Right ventricle myocardium inferior (tissue), 1 donor: ENCODE measurements at regions not wholly inside any gene's neighbourhood (a gene's known extent, or its start where the extent isn't known, plus 50 kb on each side); places are given as distances from the start of the nearest gene placed in this dataset.
"Not testable (repeated sequence)": the region's sequence is repeated elsewhere in the genome, so short reads cannot be mapped to it uniquely, and the experiment has no call there.

Experiments
- ATAC-seq: fragments of 200-7000 bp; cut with Tn5 transposase; one replicate; pipeline ENCODE4 v1.9.1; 2020; ENCODE audit warnings: mild to moderate bottlenecking, moderate library complexity
- DNase-seq: peaks from one replicate; pipeline ENCODE4 v3.0.0; 2021; ENCODE audit errors: missing footprints
- intact Hi-C: fragments of 100-400 bp; cut with DNase I; formaldehyde crosslinking; loops from one replicate; pipeline ENCODE4 v1.11.0; 2022
- donor health status: DM: no; HTN: yes; CAD: no; lungs with severe emphysema.

- intact Hi-C loops = no loop called here
- ATAC-seq (no peak), DNase-seq (no peak)
Observed at GRCh38 chr11:114912826-114913225, 234.5 kb downstream of the NXPE2 start.

GRCh38 chr11:114914231-114915005, 236.1 kb downstream of the NXPE2 start:
- ATAC-seq (no peak), DNase-seq (no peak)
- intact Hi-C loops = no loop called here

GRCh38 chr11:114915871-114916805, 237.8 kb downstream of the NXPE2 start:
- ATAC-seq = no peak
- DNase-seq = no peak
- intact Hi-C loops = no loop called here

- no peak for ATAC-seq
- DNase-seq = no peak
- intact Hi-C loops = no loop called here
Observed at GRCh38 chr11:114918286-114918685, 240.0 kb downstream of the NXPE2 start.

GRCh38 chr11:114921697-114922096, 243.4 kb downstream of the NXPE2 start:
- DNase-seq = no peak
- intact Hi-C loops = no loop called here
- no peak for ATAC-seq

GRCh38 chr11:114924042-114924441, 245.7 kb downstream of the NXPE2 start:
- intact Hi-C loops = no loop called here
- no peak for ATAC-seq
- no peak for DNase-seq

- intact Hi-C loops = no loop called here
- no peak for DNase-seq
- no peak for ATAC-seq
Observed at GRCh38 chr11:114925591-114925990, 247.3 kb downstream of the NXPE2 start.

DNA sequence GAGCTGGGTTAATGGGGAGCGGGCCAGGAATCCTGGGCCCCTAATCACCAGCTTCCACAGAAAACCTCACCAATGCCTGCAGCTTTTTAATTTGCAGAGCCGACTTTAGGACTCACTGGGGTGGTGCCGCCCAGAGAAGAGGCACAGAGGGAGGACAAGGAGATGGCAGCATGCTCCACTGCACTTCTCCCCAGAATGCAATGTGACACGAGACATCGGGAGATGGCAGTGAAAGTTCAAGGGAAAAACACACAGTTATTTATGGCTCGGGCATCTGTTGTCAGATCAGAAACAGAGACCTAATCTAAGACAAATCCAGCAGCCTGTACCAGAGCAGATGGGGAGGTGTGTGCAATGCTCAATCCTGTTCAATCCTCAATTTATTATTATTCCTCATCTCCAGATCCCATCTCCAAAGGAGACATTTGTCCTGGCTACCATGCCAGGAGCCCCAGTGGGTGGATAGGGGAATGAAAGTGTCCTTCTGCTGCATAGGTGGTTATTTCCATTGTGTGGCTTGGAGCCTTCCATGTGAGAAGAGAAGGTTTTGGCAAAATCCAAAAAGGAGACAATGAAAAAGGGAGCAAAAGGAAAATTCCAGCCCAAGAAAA, 250.0 kb downstream of the NXPE2 start:
- intact Hi-C loops = no loop called here
- DNase-seq (no peak), ATAC-seq (no peak)

DNA sequence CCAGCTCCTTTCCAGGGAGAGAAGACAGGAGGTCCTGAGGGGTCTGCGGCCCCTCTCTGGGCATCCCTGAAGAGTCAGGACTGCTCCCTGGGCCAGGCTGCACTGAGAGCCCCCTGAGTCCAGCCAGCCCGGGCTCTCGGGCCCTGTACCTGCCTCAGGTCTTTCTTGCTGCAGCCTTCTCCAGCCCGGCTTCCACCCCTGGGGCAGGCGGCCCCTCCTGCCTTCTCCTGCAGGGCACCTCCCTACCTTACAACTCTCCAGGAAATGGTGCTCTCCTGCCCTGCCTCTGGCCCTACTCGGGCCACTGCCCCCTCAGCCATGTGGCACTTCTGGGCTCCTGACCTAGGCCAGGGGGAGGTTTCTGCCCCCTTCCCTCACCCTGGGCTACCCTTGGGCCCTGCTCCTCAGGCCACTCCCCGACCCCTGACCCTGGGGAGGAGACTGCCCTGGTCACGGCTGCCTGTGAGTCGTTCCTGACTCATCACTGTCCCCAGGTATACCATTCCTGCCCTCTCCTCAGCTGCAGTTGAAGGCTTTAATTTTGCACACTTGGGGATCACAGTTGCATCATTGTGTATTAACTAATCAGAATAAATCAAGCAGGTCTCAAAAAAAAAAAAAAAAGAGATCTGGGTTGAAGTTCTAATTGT, 251.1 kb downstream of the NXPE2 start:
- no peak for DNase-seq
- no peak for ATAC-seq
- intact Hi-C loops = no loop called here

DNA sequence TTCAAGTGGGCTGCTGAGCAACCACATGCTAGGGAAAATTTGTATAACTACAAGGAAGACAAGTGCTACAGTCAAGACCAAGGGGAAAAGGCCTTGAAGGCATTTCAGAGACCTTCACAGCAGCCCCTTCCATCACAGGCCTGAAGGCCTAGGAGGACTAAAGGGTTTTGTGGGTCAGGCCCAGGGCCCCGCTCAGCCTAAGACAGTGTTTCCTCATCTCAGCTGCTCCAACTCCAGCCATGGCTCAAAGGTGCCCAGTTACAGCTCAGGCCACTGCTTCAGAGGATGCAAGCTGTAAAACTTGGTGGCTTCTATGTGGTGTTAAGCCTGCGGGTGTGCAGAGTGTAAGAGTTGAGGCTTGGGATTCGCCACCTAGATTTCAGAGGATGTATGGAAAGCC, 260.5 kb downstream of the NXPE2 start:
- ATAC-seq (no peak), DNase-seq (no peak)
- intact Hi-C loops = no loop called here

DNA sequence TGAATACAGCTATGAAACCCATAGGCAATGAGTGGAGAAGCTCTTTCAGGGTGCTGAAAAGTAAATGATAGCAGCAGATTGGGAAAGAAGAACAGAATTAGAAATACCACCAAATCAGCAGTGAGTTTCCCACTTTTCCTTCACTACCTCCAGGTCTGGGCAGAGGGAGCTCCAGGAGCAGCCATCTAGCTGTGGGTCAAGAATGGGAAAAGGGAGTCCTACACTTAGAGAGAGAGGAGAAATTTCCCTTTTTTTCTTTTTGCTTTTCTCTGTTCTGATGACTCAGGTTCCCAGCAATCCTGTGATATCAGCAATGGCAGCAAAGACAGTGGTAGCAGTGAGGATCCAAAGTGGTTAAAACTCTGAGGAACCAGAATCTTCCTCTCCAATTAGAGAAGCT, 263.9 kb downstream of the NXPE2 start:
- intact Hi-C loops = no loop called here
- DNase-seq = no peak
- no peak for ATAC-seq

- ATAC-seq = no peak
- no peak for DNase-seq
- intact Hi-C loops = no loop called here
Observed at GRCh38 chr11:114949614-114950351, 271.5 kb downstream of the NXPE2 start.

DNA sequence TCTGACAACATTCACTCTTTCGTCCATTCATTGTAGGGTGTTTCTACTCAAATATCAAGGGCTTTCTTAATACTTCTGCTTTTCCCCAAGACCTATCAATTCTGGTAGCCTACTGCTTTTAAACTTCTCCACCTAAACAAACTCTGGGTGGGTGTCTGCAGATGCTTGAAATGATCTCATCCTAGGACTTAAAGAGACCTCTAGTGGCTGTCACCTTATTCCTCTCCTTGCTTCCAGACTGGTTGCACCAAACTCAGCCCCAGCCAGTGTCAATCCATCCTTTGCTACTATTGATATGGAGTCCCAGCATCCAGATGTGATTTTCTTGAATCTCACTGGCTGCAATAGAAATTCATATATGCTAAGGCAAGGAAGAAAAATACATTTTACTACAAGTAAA, 274.7 kb downstream of the NXPE2 start:
- ATAC-seq (no peak), DNase-seq (no peak)
- intact Hi-C loops = loop anchor here (1.0 kb wide), 1 partner anchor 179 kb away; no protein-coding TSS in a partner anchor

- DNase-seq (no peak), ATAC-seq (no peak)
- intact Hi-C loops = no loop called here
Observed at GRCh38 chr11:114955923-114956322, 277.6 kb downstream of the NXPE2 start.

GRCh38 chr11:114956566-114956965, 278.2 kb downstream of the NXPE2 start:
- DNase-seq = no peak
- intact Hi-C loops = no loop called here
- ATAC-seq = no peak

DNA sequence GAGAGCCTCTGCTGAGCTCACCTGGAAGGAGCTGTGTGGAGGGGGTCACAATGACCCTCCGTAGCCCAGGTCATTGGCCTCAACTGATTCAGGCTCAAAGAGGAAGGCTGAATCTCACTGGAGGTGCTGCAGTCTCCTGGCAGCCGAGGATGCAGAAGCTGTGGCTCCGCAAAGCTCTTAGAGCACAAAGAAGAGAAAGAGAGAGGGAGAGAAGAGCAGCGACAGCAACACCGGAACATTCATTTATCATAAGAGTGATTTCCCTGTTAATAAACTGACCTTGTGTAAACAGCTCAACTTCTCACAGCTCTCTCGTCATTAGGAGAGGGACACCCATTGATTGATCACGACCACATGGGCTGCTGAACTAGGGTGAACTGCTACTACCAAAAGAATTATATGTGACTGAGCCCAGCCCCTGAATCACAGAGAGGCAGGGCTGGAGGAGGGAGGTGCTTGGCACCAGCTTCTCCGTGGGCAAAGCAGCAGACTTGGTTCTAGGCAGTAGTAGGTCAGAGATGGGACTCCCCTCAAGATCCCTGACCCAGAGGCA, 281.7 kb downstream of the NXPE2 start:
- intact Hi-C loops = no loop called here
- DNase-seq = no peak
- no peak for ATAC-seq

- ATAC-seq, DNase-seq, intact Hi-C loops: not testable (repeated sequence)
Observed at GRCh38 chr11:114960819-114961218, 282.5 kb downstream of the NXPE2 start.

DNA sequence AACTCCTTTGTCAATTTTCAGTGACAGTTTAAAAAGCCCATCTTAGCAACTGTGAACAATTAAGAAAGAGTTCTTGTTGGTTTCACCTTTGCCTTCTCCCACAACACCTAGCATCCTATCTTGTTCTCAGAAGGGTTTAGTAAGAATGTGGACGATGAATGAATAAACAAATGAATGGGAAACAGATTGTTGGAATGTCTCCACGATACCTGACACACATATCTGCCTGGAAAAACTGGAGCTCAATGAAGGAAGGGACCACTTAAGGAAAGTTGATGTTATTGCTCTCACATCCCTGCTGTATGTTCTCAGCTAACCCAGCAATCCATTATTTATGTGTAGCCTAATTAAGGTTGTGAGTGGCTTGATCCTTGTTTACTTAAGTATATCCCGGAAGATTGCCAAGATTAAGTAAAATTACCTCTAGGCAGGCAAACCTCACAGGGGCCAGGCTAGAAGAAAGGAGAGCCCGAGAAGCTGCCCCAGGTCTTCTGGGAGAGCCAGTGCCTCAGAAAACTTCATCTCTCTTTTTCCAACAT, 286.4 kb downstream of the NXPE2 start:
- intact Hi-C loops = no loop called here
- ATAC-seq (no peak), DNase-seq (no peak)
